Left ventricle myocardium superior (tissue), 1 donor: ENCODE measurements at regions not wholly inside any gene's neighbourhood (a gene's known extent, or its start where the extent isn't known, plus 50 kb on each side); places are given as distances from the start of the nearest gene placed in this dataset.

Experiments
- ATAC-seq: fragments of 200-7000 bp; cut with Tn5 transposase; one replicate; pipeline ENCODE4 v1.9.1; 2020; ENCODE audit warnings: mild to moderate bottlenecking, moderate library complexity
- DNase-seq: peaks from one replicate; pipeline ENCODE4 v3.0.0-alpha.2; 2020
- intact Hi-C: fragments of 100-400 bp; cut with micrococcal nuclease; formaldehyde crosslinking; loops from one replicate; pipeline ENCODE4 v1.11.0; 2022
- donor health status: DM: no; HTN: yes; CAD: no; lungs with severe emphysema.

DNA sequence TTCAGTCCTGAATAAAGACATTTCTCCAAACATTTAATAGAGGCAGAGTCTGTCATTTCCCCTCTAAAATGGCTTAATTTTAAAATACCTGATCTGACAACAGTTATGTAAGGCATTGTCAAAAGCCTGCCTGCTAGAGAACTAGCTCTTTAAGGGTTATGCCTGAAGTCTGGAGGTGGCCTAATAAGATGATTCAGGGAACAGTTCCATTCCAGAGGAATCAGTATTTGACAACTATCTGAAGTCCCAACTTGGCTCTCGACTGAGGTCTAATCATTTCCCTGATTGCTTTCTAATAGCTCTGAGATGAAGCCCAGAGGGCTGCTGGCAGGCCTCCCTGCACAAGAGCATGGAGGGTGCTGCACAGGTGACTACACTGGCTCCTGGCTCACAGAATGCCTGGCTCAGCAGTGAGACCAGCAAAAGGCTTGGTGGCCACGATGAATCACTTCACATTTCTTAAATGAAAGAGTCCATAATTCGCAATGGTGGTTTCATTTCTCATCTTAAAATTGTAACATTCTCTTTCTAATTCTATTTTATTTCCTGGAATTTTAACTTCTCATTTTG, 509.6 kb upstream of the POM121L12 start:
- DNase-seq: no peak
- ATAC-seq: no peak
- intact Hi-C loops: no loop called here

DNA sequence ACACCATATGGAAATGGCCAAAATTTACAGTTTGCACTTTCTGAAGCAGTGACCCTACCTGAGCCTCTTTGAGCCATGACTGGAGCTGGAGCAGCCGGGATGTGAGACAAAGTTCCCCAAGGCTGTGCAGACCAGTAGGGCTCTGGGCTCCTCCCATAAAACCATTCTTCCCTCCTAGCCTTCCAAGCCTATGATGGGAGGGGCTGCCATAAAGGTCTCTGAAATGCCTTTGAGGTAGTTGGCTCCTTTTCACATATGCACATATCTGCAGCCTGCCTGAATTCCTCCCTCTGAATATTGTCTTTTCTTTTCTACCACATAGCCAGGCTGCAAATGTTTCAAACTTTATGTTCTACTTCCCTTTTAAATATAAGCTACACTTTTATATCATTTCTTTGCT, 516.6 kb upstream of the POM121L12 start:
- DNase-seq (no peak), ATAC-seq (no peak)
- intact Hi-C loops: no loop called here

DNA sequence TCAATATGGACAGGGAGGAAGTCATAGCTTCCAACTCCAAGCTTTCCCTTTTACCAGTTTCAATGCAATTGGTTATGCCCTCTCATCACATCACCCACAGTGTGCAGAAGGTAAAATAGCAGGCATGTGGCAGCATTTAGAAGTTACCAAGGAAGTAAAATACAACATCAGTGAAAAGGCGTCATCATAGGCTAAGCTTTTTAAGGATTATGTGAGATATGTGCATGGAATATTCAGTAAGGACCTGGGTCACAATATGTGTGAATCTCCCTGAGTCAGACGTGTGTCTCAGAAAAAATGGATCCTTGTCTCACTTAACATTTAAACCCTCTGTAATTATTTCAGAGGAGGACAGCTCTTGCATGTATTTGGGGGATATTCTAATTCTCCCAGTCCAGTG, 522.8 kb upstream of the POM121L12 start:
- intact Hi-C loops: no loop called here
- ATAC-seq (no peak), DNase-seq (no peak)

DNA sequence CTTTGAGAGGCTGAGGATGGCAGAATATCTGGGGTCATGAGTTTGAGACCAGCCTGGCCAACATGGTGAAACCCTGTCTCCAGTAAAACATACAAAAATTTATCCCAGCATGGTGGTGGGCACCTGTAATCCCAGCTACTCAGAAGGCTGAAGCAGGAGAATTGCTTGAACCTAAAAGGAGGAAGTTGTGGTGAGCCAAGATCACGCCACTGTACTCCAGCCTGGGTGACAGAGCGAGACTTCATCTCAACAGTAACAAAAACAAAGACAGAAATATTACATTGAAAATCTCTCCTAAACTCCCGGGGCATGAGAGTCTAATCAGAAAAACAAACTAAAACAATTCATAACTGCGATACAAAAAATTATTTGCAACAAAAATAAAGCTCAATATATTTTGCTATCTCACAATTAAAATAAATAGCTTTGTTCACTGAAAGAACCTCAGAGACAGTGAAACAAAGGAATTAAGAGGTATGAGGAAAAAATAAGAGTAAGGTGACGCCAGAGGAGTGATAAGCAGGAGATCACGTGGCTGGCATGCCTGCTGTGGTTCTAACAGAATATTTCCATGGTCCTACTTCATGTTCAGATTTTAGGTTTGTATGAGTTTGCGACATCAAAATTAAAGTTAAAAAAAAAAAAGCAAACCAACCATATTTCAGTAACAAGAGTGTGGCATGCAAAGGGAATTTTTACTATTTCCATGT, 527.7 kb upstream of the POM121L12 start:
- intact Hi-C loops: no loop called here
- DNase-seq: no peak
- ATAC-seq: no peak

DNA sequence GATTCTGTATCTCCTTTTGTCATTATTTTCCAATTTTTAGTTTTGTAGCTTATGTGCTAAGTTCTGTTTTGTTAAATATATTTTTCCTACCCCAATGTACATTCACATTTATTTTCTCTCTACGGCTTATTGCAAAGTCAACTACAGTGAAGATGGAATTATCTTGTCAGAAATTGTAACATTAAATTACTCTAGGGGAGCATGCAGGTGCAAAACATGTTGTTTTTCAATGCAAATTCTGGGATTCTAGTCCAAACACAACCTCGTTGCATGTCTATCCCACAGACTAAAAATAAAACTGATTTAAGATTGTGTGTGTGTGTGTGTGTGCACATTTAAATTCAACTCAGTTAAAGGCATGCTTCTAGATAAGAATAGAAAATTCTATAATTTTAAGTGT, 529.1 kb upstream of the POM121L12 start:
- no peak for DNase-seq
- intact Hi-C loops: no loop called here
- no peak for ATAC-seq

DNA sequence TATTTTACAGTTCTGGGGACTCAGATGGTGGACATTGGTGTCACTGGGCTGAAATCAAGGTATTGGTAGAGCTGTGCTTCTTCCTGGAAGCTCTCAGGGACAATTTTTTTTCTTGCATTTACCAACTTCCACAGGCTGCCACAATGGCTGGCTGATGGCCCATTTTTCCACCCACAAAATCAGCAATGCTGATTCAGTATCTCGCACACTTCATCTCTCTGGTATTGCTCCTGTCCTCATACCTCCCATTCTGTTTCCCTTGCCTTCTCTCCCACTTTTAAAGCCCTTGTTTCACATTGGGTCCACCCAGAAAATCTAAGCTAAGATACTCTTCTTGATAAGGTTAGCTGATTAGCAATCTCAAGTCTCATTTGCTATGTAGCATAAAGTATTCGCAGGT, 530.9 kb upstream of the POM121L12 start:
- DNase-seq (no peak), ATAC-seq (no peak)
- intact Hi-C loops: no loop called here

DNA sequence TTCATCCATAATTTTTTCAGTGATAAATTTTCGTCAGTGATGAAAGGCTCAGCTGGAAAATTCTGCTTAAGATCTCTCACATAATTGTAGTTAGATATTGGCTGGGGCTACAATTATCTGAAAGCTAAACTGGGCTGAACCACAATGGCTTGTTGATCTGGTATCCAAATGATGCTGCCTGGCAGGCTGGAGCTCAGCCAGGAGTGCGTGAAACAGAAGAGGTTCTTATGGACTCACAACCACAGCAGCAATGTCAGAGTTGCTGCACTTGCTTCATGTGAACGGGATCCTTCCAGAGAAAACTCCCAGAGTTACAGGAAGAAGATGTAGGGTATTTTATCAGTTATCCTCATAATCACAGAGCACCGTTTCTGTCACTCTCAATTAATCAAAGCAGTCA, 533.2 kb upstream of the POM121L12 start:
- no peak for ATAC-seq
- no peak for DNase-seq
- intact Hi-C loops: no loop called here

DNA sequence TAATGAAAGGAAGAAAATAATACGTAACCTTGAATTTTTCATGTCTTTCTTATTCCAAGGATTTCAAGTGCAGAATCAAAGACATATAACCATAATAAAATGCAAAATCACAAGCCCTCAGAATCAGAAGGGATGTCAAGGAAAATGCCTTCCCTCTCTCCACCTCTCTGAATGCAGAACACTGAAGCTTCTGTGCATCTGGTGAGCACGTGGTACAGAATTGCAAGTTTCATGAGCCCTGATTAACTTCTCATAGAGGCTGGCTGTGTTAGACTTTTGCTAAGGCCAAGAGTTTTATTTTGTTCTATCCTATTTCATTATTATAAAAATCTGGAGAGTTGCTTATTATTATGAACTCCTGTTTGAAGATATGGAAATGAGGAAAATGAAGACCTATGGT, 533.7 kb upstream of the POM121L12 start:
- intact Hi-C loops: no loop called here
- no peak for DNase-seq

DNA sequence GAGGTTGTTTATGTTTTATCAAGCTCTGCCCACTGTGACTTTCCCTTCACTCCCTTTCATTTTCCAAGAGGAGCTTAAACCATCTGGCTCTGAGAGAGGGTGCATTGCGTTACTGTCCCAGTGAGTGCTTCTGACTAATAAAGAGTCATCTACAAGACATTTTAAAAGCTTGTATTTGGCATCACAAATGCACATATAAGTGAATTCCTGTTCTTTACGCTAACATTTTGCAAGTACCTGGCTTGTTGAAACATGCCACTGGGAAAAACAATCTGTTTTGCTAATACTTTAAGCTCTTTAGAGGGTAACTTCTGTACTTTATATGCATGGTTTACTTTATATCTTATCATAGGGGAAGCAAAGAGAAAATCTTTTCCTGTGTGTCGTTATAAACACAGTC, 534.6 kb upstream of the POM121L12 start:
- intact Hi-C loops: no loop called here
- no peak for DNase-seq
- no peak for ATAC-seq

More for the DNA sequence above, 533.7 kb upstream of the POM121L12 start:
- ATAC-seq: no peak

DNA sequence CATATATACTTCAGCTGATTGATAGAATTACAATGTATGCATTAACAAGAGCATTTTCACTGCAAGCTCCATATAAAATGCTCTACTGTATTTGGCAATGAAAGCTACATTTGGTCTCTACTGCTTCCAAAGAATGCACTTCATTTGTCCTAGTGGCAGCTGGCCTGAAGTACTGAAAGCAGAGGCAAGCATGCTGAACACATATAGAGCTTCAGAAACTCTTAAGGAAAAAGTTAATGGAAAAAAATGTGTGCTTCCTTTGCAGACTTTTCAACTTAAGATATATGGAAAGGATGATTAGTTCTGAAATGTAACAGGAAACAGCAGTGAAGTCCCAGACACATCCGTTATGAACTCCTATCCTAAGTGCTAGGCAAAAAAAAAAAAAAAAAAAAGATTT, 537.1 kb upstream of the POM121L12 start:
- ATAC-seq (no peak), DNase-seq (no peak)
- intact Hi-C loops: no loop called here

DNA sequence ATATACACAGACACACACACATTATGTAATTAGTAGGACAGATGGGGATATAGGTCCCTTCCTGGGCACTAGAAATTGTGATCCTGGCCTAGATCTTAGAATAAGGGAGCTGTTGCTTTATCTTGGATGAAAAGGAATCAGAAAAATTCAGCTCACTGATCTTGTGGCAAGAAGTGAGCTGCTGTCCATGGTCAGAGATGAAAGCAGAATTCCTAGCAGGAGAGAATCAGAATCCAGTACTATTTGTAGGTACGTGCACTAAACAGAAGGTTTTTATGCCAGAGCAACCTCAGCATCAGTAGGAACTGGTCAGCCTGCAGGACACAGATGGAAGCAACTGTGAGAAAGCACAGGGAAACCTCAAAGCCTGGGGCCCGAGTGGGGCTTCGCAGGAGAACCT, 549.2 kb upstream of the POM121L12 start:
- intact Hi-C loops: no loop called here
- DNase-seq: no peak
- ATAC-seq: no peak

DNA sequence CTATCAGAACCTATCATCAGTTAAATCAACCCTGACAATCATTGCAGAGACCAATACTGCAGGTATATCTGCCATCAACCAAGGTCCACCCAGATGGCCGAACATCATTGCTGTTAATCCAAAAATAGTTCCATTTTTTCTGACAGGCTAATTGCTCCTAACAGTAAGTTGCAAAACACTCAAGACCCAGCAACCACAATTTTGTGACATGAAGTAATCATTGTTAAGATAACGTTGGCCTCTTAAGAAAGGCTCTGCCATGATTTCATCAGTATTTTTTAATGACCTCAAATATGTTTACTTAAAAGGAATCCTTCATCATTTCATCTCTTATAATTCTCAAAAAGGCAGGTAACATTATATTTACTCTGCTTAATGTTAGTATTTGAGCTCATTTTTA, 553.4 kb upstream of the POM121L12 start:
- intact Hi-C loops: no loop called here
- ATAC-seq: no peak
- no peak for DNase-seq

DNA sequence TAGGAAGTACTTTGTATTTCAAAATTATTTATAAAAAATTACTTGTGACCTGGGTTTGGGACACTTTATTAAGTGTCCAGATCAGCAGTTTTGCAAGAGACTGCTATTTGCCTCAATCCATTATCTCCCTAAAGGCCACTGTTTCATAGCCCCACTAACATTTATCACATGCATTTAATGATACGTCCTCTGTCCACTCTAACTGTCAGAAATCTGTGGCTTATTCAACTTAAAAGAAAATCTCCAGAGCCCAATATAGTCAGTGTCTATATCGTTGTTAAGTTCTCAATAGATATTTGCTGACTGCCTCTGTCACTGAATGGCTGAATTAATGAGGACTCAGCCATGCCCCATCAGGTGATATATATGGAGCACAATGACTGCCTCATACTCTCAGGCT, 553.9 kb upstream of the POM121L12 start:
- ATAC-seq (no peak), DNase-seq (no peak)
- intact Hi-C loops: no loop called here

DNA sequence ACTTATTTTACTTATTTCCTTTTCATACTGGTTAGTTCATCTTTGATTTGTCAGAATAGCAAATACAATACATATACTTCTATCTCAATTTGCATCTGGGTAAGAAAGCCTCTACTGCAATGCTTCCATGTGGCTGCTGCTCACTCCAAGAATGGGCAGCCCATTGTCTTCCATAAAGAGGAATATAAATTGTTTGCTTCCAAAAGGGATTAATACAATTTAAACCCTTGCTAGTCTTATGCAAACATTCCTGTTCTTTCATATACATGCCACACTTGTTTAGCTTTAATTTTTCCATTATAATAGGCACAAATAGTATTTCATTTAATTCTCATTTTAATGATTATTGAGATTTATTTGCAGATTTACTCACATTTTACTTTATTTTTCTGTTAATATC, 555.4 kb upstream of the POM121L12 start:
- intact Hi-C loops: no loop called here
- DNase-seq (no peak), ATAC-seq (no peak)

DNA sequence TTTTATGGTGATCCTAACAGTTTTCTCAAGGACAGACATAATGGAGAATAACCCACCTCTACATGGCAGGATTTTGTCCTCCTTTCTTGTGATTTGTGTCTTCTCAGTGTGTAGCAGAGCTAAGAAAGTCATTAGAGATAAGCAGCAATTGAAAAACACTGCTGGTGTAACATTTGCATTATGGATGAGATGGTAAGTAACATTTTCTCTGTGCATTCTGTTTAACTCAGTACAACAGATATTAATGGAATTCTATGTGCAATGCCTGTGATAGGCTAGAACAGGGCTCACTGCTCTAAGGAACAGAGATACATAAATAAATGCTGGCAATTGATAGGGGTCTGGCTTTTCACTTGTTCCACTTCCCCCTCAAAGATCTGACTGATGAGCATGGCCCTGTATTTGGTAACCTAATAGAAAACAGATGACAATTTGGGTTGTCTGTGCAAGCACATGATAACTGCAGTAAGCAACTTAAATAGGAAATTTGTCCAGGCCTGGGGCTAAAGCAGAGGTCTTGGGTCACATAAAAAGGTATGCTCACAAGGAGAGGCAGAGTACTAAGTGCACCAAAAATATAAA, 560.3 kb upstream of the POM121L12 start:
- no peak for ATAC-seq

DNA sequence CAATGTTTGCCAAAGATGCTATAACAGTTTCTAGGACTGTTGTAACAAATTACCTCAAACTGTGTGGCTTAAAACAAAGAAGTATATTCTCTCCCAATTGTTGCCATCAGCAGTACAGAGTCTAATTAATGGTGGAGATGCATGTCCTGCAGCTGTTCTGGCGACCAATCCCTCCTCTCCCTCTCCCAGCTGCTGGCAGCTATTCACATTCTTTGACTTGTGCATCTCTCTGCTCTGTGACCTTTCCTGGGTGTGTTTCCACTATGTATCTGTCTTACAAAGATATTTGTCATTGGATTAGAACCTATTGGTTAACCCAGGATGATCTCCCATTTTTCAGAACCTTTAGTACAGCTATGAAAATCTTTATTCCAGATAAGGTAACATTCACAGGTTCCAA, 561.7 kb upstream of the POM121L12 start:
- intact Hi-C loops: no loop called here
- ATAC-seq (no peak), DNase-seq (no peak)

More for the DNA sequence above, 560.3 kb upstream of the POM121L12 start:
- DNase-seq: no peak
- intact Hi-C loops: no loop called here

DNA sequence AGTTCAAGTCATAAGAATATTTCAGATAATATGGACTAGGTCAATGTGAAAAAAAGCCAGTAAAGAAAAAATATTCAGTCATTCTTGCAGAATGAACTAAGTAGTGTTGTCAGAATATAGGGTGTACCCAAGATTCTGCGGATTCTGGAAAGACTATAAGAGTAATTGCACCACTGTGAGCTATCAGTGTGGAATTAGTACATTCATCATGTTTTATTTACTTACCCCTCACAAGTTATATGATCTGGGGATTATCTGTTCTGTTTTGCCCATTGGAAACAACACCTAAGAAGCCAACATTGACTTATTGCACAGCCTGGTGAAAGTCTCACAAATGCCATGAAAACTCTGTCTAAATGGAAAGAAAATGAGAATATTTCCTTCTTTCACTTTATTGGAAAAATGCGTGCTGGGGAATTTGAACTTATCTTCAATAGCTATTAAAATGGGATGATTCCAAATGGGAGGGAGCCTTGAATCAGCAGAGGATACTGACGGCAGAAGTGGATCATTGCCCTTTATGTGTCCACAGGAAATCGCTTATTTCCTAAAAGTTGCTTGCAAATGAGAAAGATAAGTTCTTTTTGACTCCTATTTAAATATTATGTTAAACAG, 563.3 kb upstream of the POM121L12 start:
- intact Hi-C loops: no loop called here
- ATAC-seq (no peak), DNase-seq (no peak)

DNA sequence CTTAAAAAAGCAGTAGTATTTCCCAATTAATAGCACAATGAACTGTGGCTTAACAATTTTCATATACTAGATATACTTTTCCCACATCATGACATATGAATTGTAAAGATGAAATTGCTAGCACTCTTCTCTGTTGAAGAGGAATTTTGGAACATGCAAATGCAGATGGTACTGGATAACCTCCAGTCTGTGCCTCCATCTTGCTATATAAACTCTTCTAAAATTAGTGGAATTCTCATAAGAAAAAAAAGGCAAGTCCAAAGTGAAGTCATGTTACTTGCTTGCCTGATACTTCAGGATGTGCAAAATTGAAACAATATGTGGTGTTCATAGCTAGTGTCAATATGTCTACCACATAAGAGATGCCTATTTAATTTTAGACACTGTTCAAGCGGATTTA, 570.2 kb upstream of the POM121L12 start:
- DNase-seq (no peak), ATAC-seq (no peak)
- intact Hi-C loops: no loop called here

DNA sequence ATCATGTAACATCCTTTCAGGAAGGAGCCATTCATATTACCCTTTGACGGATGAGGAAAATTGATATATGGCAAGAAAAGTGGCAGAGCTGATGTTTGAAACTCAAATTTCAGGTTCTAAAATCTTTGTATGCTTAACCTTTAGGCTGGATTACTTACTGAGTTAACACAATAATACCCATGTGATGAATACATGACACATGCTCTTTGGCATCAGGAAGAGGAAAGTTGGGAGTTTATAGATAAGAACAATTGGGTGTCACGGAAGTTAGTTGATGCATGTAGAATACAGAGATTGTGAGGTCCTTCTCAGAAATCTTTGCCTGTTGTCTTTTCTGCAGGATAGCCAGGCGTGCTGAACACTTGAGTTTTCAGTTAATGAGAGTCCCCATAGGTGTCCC, 572.1 kb upstream of the POM121L12 start:
- DNase-seq: no peak
- ATAC-seq: no peak
- intact Hi-C loops: no loop called here

DNA sequence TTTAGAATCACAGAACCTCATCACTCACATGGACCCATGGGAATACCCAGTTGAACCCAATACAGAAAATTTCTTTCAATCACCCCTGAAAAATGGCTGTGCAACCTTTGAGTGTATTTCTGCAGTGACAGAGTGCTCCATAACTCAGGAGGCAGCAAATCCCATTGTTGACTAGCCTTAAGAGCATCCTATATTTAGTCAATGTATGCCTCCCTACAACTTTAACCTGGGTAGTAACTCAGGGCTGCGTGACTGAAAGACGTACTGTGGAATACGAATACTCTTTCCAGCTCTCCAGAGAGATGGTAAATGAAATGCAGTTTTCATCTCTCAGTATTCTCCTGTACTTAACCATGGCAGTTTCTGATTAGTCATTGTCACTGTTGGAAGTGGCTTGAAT, 573.0 kb upstream of the POM121L12 start:
- intact Hi-C loops: no loop called here
- ATAC-seq (no peak), DNase-seq (no peak)

DNA sequence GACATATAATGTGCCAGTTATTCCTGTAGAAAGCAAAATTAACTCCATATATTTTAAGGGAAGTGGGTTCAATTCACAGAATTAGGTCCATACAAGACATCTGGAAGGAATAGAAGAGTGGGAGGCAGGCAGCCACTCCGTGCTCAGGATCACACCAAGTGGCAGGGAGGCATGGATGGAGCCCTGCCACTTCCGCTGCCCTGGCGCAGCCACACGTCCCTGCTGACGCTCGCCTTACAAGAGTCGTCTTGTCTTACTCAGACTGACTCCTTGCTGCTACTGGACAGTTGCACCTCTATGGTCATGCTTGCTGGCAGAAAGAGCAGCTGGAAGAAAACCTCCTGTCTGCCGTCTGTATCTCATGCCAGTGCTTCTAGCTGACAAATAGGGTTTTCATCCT, 579.9 kb upstream of the POM121L12 start:
- intact Hi-C loops: no loop called here
- ATAC-seq: no peak
- no peak for DNase-seq
